Motor neuron (in vitro differentiated cells): ENCODE measurements at regions not wholly inside any gene's neighbourhood (a gene's known extent, or its start where the extent isn't known, plus 50 kb on each side); places are given as distances from the start of the nearest gene placed in this dataset.

Source experiments
- ATAC-seq, 8 experiments: fragments of 200-7000 bp; cut with Tn5 transposase; replicated peaks in 6 of 8; 2 replicates each; pipeline ENCODE4 v1.8.0; 2021; ENCODE audit warnings: mild to moderate bottlenecking in 8 of 8, moderate library complexity in 8 of 8
- H3K27ac ChIP-seq, 2 donors: fragments of 250-450 bp; sonication (Bioruptor Pico); 2 replicates each; pipeline ENCODE4 v1.9.0; 2021; ENCODE audit warnings: antibody characterized with exemption in 2 of 2, mild to moderate bottlenecking in 2 of 2, moderate library complexity in 1 of 2
- H3K4me1 ChIP-seq, 2 donors: fragments of 250-450 bp; sonication (Bioruptor Pico); replicated peaks in 1 of 2; 2 replicates each; pipeline ENCODE4 v1.6.1; 2021; ENCODE audit warnings: antibody characterized with exemption in 2 of 2, mild to moderate bottlenecking in 2 of 2, moderate library complexity in 1 of 2
- H3K4me3 ChIP-seq, 5 donors: fragments of 250-450 bp; sonication (Bioruptor Pico); 2 replicates each; pipeline ENCODE4 v1.9.0; 2021; ENCODE audit warnings: antibody characterized with exemption in 5 of 5, mild to moderate bottlenecking in 5 of 5, moderate library complexity in 4 of 5
- WGBS, 10 experiments: fragments of 450-650 bp; shearing (Covaris generic); methylation state at CpG; one replicate each; pipeline ENCODE4 v1.0.0; 2022; 5-methylcytosine and 5-hydroxymethylcytosine counted together
- in situ Hi-C, 9 experiments: fragments of 400-800 bp; cut with MboI; loops; one replicate each; pipeline ENCODE4 v1.15.0; 2021; ENCODE audit warnings: low sequenced_read_pairs in 9 of 9, low pct_unique_long_range_greater_than_20kb in 2 of 9; ENCODE audit not compliant: unreplicated experiment in 9 of 9

DNA sequence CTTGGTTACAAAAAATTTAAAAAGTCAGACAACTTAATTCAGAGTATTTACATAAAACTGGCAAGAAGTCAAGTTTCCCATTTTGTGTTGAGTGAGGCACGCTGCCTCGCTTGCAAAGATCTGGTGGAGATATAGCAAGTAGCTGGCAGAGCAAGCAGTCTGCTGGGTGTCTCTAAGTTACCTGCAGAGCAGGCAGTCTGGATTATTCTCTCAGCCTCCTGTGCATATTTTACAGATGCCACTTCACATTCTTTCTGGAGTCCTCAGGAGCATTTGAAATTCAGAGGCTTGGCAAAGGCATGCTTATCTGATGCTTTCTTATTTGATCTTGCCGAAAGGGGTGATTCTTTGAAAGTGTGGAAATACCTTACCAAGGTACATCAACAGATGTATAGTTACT lies 640.4 kb upstream of the ADGRL4 start:
- ATAC-seq: peak in 1 of 8 experiments; percentile 23
- Histone ChIP-seq H3K4me1 (no peaks in the 10 kb centered on the region), H3K27ac (no peak overlapping the region), H3K4me3 (no peak overlapping the region)
- WGBS, 10 experiments: 11 to 95% (median 80%) methylated on average over 1 to 3 of the region's 3 CpGs; no CpG with 5 or more reads in 1 of the 10 experiments
- in situ Hi-C loops: no loop called here

DNA sequence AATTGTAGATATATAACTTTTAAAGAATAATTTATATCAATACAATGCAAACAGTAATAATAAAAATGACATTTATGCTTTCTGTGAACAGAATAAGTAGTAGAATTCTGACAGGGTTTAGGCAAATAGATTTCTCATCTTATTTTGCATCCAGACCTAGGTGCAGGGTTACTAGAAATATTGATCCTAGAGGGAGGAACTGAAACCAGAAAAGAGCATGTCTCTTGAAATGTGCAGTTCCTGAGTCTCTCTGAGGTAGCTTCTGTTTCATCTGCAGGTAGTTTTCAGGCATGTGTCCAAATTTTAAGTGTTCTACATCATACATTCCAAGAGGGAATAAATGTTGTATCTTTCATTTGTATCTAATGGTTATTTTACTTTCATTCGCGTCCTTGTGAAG lies 631.9 kb upstream of the ADGRL4 start:
- H3K27ac ChIP-seq: no peak overlapping the region
- H3K4me1 ChIP-seq: no peaks in the 10 kb centered on the region
- in situ Hi-C loops: no loop called here
- 60 to 95% (median 85%) methylated on average over 1 to 2 of the region's 2 CpGs; no CpG with 5 or more reads in 4 of the 10 experiments for WGBS, 10 experiments
- no peak overlapping the region for H3K4me3 ChIP-seq
- ATAC-seq: no peak

DNA sequence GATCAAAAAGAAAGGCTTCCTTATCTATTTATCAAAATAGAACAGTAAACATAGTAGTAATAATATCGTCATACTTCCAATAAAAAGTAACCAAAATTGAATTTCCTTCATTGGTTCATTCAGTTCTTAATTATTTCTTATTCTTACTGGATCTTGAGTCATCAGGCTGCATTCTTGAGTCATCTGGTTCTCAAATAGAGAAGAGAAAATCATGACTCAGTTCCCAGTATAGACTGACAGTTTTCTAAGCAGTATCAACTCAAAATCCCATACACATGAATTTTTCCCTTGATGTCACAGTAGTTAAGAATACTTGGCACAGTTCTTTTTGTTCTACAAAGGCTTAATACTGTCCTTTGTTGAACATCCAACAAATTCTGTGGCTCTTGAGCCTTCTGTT lies 626.9 kb upstream of the ADGRL4 start:
- peak in 3 of 8 experiments; percentile 20 to 94 (median 86) for ATAC-seq
- Histone ChIP-seq H3K27ac (no peak overlapping the region), H3K4me3 (no peak overlapping the region), H3K4me1 (no peaks in the 10 kb centered on the region)
- 17 to 100% (median 90%) methylated on average over 1 of the region's 1 CpG for WGBS, 10 experiments
- in situ Hi-C loops: no loop called here

DNA sequence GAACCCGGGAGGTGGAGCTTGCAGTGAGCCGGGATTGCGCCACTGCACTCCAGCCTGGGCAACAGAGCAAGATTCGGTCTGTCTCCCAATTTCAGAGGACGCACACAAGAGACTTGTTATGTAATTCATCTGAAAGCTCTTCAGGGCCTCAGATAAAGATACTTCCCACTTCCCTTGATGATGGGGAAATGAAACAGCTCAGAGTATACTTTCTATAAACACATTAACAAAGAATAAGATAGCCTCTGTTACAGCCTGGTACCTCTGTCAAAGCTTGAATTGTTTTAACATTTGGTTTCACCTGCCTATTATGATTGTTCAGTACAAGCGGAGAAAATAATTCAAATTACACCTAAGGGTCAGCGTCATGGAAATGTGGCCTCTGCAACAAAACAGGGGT lies 622.9 kb upstream of the ADGRL4 start:
- ATAC-seq: no peak
- Histone ChIP-seq H3K27ac (no peak overlapping the region), H3K4me1 (no peaks in the 10 kb centered on the region), H3K4me3 (no peak overlapping the region)
- WGBS, 10 experiments: 86 to 100% (median 98%) methylated on average over 1 to 7 of the region's 7 CpGs
- in situ Hi-C loops: no loop called here

DNA sequence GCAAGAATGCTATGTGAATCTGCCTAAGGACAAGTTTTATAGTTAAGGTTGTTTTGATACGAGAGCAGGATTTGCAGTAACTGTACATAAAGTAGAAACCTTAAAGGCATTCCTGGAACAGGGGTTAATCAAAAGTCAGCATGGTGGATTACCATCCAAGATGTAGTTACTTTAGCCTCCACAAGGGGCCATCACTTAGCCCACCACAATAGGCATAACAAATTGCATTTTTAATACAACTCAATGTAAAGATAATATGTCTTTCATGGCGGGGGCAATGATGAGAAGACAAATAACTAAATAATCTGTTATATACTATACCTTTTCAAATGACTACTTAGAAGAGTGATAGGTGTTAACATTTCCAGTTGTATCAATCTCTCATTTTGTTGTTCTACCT lies 611.2 kb upstream of the ADGRL4 start:
- no peak overlapping the region for H3K27ac ChIP-seq
- WGBS, 10 experiments: 20 to 100% (median 91%) methylated on average over 1 to 2 of the region's 2 CpGs
- no peak overlapping the region for H3K4me3 ChIP-seq
- in situ Hi-C loops: no loop called here
- ATAC-seq: no peak
- H3K4me1 ChIP-seq: no peaks in the 10 kb centered on the region

DNA sequence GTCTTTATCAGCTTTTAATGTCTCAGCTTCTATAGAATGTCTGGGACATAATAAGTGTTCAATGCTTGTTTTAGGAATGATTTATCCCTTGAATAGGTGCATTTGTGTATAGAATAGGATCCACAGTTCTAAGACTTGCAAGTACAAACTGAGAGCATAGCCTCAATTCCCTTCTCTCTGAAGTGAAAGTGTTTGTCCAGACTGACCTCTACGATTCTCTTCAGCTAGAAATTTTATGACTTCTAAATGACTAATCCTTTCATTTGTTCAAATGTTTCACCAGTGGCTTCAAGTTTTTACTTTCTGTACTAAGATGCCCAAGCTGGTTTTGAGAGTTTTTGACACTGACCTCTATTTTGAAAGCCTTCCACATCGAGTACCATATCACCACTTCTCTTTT lies 608.2 kb upstream of the ADGRL4 start:
- ATAC-seq: no peak
- Histone ChIP-seq H3K4me1 (no peaks in the 10 kb centered on the region), H3K4me3 (no peak overlapping the region), H3K27ac (no peak overlapping the region)
- in situ Hi-C loops: no loop called here
- WGBS, 10 experiments: 0 to 94% (median 81%) methylated on average over 2 of the region's 2 CpGs; no CpG with 5 or more reads in 1 of the 10 experiments

DNA sequence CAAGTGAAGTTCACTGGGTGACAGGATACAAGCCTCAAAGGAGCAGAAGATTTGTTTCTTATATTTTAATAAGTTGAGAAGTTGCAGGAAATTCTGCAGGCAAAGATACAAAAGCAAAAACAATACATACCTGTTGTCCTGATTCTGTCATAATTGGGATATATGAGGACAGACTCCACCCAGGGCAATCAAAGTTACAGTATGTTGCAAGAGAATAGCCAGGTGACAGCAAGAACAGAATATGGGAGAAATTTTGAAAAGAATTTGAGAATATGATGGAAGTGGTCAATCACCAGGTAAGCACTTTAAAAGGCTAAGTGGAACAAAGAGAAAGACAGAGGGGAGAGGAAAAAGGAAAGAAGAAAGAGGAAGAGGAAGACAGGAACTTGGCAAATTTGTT lies 607.6 kb upstream of the ADGRL4 start:
- ATAC-seq: no peak
- in situ Hi-C loops: no loop called here

DNA sequence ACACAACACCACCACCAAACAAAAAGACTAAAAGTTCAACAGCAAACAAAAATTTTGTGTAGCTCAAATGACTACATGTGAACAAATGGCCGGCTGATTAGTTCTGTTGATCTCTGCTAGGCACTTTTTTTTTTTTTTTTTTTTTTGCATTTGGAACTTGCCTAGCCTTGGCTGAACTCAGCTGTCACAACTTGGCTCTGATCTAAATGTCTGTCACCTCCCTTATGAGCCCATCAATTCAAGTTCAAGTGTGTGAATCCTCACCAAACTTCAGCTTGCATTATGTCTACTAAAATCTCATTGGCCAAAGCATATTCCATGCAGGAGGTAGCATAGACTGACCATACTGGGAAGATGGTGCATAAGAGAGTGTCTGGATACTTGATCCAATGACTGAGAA lies 606.5 kb upstream of the ADGRL4 start:
- ATAC-seq: no peak
- 0 to 100% (median 71%) methylated on average over 1 of the region's 1 CpG; no CpG with 5 or more reads in 1 of the 10 experiments for WGBS, 10 experiments
- in situ Hi-C loops: no loop called here

More for the DNA sequence above, 607.6 kb upstream of the ADGRL4 start:
- Histone ChIP-seq H3K4me1 (no peaks in the 10 kb centered on the region), H3K4me3 (no peak overlapping the region), H3K27ac (no peak overlapping the region)

DNA sequence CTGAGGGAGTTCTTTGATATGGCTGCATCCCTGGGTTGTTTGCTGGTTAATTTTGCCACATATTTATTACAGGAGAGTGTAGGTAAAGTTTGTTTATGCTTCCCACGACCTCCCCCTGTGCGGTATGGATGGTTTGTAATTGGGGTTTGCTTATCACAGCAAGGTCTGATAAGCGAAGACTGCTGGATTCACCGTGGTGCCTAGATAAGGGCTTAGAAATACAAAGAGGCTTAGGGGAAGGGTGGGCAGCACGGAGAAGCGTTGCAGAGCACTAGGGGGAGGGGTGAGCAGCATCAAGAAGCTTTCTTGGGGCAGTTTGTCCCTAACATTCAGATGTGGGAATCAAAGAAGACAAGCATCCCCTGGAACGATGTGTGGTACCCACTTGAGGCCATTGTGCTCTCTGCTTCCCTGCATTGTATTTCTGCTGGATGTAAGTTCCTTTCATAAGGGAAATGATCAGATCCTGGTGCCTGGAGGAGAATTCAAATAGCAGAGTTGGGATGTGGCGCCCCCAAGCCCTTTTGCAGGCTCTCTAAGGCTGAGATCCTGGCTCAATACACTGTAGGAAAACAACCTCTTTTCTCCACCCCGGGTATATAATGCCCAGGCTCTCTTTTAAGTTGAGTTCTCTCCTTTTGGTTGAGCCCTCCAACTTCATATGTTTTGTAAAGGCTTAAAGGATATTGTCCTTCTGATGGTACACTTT lies 598.1 kb upstream of the ADGRL4 start:
- H3K4me3 ChIP-seq: no peak overlapping the region
- no peaks in the 10 kb centered on the region for H3K4me1 ChIP-seq
- in situ Hi-C loops: no loop called here
- 10 to 90% (median 73%) methylated on average over 1 to 9 of the region's 9 CpGs; no CpG with 5 or more reads in 2 of the 10 experiments for WGBS, 10 experiments
- no peak for ATAC-seq
- H3K27ac ChIP-seq: no peak overlapping the region

More for the DNA sequence above, 606.5 kb upstream of the ADGRL4 start:
- Histone ChIP-seq H3K27ac (no peak overlapping the region), H3K4me3 (no peak overlapping the region), H3K4me1 (no peaks in the 10 kb centered on the region)

DNA sequence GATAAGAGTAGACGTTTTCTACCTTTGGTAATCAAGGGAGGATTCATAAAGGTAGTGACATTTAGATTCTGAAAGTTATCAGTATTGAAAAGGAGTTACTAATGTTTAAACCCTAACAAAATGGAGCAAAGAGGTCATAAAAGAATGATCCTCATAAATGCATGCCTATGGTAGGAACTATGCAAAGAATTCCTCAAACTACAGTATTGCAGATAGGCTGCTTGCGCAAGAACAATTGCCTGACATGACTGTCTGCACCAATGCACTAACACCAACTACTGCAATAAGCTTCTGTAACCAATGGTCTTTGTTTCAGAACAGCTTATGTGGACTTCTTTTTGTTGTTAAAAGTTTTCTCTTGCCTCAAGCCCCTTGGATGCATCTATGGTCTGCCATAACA lies 597.3 kb upstream of the ADGRL4 start:
- in situ Hi-C loops: no loop called here
- whole genome bisulfite sequencing, 10 experiments: 13 to 100% (median 81%) methylated on average over 1 to 2 of the region's 2 CpGs; no CpG with 5 or more reads in 1 of the 10 experiments
- Histone ChIP-seq H3K27ac (no peak overlapping the region), H3K4me3 (no peak overlapping the region), H3K4me1 (no peaks in the 10 kb centered on the region)
- peak in 1 of 8 experiments; percentile 39 for ATAC-seq

DNA sequence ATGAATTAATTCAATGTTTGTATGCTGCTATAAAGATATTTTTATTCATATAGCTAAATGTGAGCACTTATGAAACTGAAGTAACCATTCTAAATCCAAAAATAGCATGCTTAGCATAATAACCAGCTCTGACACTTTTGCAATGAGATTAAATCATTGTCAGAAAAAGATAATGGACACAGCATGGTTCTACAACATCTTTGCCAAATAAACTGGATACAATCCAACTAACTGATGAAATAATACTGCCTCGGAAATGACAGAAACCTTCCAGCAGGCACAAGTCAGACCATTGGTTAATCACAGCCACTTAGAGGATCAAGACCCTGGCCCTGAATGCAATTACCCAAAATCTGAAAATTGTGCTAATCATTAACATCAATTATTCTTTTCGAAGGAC lies 592.7 kb upstream of the ADGRL4 start:
- in situ Hi-C loops: no loop called here
- Histone ChIP-seq H3K4me3 (no peak overlapping the region), H3K4me1 (no peaks in the 10 kb centered on the region), H3K27ac (no peak overlapping the region)
- ATAC-seq: no peak
- WGBS, 10 experiments: 0 to 100% (median 84%) methylated on average over 1 to 2 of the region's 2 CpGs; no CpG with 5 or more reads in 1 of the 10 experiments

DNA sequence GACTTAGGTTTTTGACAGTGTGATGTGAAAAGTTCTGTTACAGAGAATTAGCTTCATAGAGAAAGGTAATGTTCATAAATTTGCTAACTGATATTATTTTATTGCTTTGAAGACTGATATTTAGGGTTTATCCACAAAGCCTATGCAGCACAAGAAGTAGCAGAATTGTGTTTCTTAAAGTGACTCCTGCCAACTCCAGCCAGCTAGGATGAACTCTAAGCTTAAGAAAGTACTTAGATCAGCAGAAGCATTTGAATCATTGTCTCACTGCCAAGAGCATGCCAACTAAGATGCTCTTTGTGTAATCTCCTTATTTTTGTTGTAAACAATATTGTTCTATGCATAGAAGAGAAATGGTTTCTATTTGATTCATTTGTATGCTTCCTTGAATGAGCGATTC lies 589.4 kb upstream of the ADGRL4 start:
- Histone ChIP-seq H3K4me1 (no peaks in the 10 kb centered on the region), H3K4me3 (no peak overlapping the region), H3K27ac (no peak overlapping the region)
- no peak for ATAC-seq
- in situ Hi-C loops: no loop called here
- WGBS, 10 experiments: 30 to 100% (median 83%) methylated on average over 1 of the region's 1 CpG; no CpG with 5 or more reads in 1 of the 10 experiments

DNA sequence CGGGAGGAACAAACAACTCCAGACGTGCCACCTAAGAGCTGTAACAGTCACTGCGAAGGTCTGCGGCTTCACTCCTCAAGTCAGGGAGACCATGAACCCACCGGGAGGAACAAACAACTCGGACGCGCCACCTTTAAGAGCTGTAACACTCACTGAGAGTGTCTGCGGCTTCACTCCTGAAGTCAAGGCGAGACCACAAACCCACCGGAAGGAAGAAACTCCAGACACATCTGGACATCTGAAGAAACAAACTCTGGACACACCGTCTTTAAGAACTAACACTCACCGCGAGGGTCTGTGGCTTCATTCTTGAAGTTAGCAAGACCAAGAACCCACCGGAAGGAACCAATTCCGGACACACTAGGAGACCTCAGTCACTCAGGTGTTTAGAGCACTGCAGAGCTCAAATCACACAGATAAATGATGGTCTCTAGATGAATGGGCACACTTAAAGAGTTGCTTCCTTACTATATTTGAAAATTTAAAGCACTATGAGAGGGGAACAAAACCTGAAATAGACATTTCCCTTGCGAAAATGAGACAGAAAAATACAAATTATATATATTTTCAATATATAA lies 587.7 kb upstream of the ADGRL4 start:
- WGBS, 10 experiments: 0 to 100% (median 83%) methylated on average over 1 to 17 of the region's 17 CpGs
- in situ Hi-C loops: no loop called here
- ATAC-seq: no peak
- H3K27ac ChIP-seq: no peak overlapping the region
- no peaks in the 10 kb centered on the region for H3K4me1 ChIP-seq
- no peak overlapping the region for H3K4me3 ChIP-seq

DNA sequence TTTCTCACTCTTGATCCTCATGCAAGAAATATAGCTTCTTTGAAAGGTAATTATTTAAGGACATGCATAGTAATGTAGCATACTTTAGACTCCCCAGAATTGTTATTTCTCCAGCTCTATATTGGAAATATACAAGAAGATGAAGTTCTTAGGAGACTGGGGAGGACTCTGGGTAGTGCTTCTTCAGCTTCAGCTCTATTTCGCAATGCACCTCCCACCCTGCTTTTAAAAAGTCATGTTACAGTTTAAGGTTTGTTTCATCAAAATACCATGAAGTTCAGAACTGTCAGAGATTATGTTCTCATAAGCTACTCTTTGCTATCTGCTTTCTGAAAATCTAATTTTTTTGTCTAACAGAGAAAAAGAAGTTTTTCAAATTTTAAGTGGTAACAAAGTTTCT lies 586.2 kb upstream of the ADGRL4 start:
- in situ Hi-C loops: no loop called here
- H3K4me1 ChIP-seq: no peaks in the 10 kb centered on the region
- H3K4me3 ChIP-seq: no peak overlapping the region
- H3K27ac ChIP-seq: no peak overlapping the region
- no peak for ATAC-seq
- WGBS, 10 experiments: 50 to 100% (median 92%) methylated on average over 1 of the region's 1 CpG; no CpG with 5 or more reads in 3 of the 10 experiments
